ENCODE measurements at regions not wholly inside any gene's neighbourhood (a gene's known extent, or its start where the extent isn't known, plus 50 kb on each side); places are given as distances from the start of the nearest gene placed in this dataset.
A peak's percentile ranks its signal among the peaks of the same experiment; 100 is the strongest.

DNA sequence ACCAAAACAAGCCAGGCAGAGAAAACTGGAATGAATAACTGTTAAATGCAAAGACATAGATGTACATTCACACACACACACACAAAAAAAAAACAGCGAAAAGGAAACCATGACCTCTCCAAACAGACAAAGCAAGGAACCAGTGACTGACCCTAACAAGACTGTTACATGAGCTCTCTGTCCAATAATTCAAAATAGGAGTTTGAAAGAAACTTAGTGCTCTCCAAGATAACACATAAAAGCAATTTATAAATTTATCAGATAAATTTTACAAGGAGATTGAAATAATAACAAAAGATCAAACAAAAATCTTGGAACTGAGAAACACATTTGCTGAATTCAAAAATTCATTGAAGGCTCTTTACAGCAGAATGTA lies 423.5 kb upstream of the RGMB start:
- TF ChIP-seq, protein P1, sequence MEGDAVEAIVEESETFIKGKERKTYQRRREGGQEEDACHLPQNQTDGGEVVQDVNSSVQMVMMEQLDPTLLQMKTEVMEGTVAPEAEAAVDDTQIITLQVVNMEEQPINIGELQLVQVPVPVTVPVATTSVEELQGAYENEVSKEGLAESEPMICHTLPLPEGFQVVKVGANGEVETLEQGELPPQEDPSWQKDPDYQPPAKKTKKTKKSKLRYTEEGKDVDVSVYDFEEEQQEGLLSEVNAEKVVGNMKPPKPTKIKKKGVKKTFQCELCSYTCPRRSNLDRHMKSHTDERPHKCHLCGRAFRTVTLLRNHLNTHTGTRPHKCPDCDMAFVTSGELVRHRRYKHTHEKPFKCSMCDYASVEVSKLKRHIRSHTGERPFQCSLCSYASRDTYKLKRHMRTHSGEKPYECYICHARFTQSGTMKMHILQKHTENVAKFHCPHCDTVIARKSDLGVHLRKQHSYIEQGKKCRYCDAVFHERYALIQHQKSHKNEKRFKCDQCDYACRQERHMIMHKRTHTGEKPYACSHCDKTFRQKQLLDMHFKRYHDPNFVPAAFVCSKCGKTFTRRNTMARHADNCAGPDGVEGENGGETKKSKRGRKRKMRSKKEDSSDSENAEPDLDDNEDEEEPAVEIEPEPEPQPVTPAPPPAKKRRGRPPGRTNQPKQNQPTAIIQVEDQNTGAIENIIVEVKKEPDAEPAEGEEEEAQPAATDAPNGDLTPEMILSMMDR (IDR thresholded peaks at IDR 0.05; ENCODE audit: insufficient read depth, low read depth, low read length) = no peak
- no peak for TF ChIP-seq EZH2 (IDR thresholded peaks at IDR 0.05; ENCODE audit: insufficient read depth, low read length)
- no peak overlapping the region for H2AFZ ChIP-seq (ENCODE audit: low read depth, low read length)
- H3K4me1 Mint-ChIP-seq (ENCODE audit: low read depth, unreplicated experiment) = peaks cover 3% of the 10 kb centered on the region
- no peak for FAIRE-seq
- H3K79me2 ChIP-seq (ENCODE audit: insufficient read depth, low read length) = no peaks in the 10 kb centered on the region
- peaks cover 4% of the 10 kb centered on the region for H3K36me3 Mint-ChIP-seq (ENCODE audit: low read depth, unreplicated experiment)
- no peak overlapping the region for H3K9ac ChIP-seq (ENCODE audit: low read length)
- no peaks in the 10 kb centered on the region for H3K9me3 ChIP-seq (ENCODE audit: insufficient read depth, low read depth, low read length)
- DNase-seq (ENCODE audit: low read depth) = no peak
- no peaks in the 10 kb centered on the region for H3K27me3 ChIP-seq (ENCODE audit: insufficient read depth, low read length)
- no peaks in the 10 kb centered on the region for H3K4me1 ChIP-seq (ENCODE audit: insufficient read depth, low read length)
- H4K20me1 ChIP-seq (ENCODE audit: insufficient read depth, low read length) = no peaks in the 10 kb centered on the region
- no peaks in the 10 kb centered on the region for H3K36me3 ChIP-seq (ENCODE audit: insufficient read depth, low read length)
- H3K4me2 ChIP-seq (ENCODE audit: low read length) = no peak overlapping the region
- H3K27ac ChIP-seq (ENCODE audit: low read depth, low read length) = no peak overlapping the region
- H3K27ac Mint-ChIP-seq (ENCODE audit: unreplicated experiment) = peak overlapping the region; percentile 96
- no peak overlapping the region for H3K4me3 Mint-ChIP-seq (ENCODE audit: unreplicated experiment)
- H3K27me3 Mint-ChIP-seq (ENCODE audit: low read depth, unreplicated experiment) = no peaks in the 10 kb centered on the region
- no peak overlapping the region for H3K4me3 ChIP-seq (ENCODE audit: insufficient read depth, low read depth, low read length)
- peaks cover 16% of the 10 kb centered on the region for H3K9me3 Mint-ChIP-seq (ENCODE audit: unreplicated experiment)

DNA sequence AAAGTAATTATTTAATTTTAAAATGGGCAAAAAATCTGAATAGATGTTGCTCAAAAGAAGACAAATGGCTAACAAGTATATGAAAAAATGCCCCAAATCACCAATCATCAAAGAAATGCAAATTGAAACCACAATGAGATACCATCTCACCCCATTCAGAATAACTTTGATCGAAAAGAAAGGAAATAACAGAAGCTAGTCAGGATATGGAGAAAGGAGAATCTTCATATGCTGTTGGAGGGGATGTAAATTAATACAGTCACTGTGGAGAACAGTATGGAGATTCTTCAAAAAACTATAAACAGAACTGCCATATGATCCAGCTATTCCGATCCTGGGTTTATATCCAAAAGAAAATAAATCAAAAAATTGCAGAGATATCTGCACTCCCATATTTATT lies 418.5 kb upstream of the RGMB start:
- H3K27ac Mint-ChIP-seq (ENCODE audit: unreplicated experiment) = no peak overlapping the region
- H3K36me3 Mint-ChIP-seq (ENCODE audit: low read depth, unreplicated experiment) = no peaks in the 10 kb centered on the region
- Histone ChIP-seq H3K36me3 (ENCODE audit: insufficient read depth, low read length) (no peaks in the 10 kb centered on the region), H3K4me2 (ENCODE audit: low read length) (no peak overlapping the region), H3K27me3 (ENCODE audit: insufficient read depth, low read length) (no peaks in the 10 kb centered on the region), H3K79me2 (ENCODE audit: insufficient read depth, low read length) (no peaks in the 10 kb centered on the region), H3K4me3 (ENCODE audit: insufficient read depth, low read depth, low read length) (no peak overlapping the region), H4K20me1 (ENCODE audit: insufficient read depth, low read length) (no peaks in the 10 kb centered on the region), H3K4me1 (ENCODE audit: insufficient read depth, low read length) (no peaks in the 10 kb centered on the region), H3K27ac (ENCODE audit: low read depth, low read length) (no peak overlapping the region), H3K9me3 (ENCODE audit: insufficient read depth, low read depth, low read length) (no peaks in the 10 kb centered on the region), H2AFZ (ENCODE audit: low read depth, low read length) (no peak overlapping the region), H3K9ac (ENCODE audit: low read length) (no peak overlapping the region)
- peaks cover 11% of the 10 kb centered on the region for H3K9me3 Mint-ChIP-seq (ENCODE audit: unreplicated experiment)
- no peaks in the 10 kb centered on the region for H3K4me1 Mint-ChIP-seq (ENCODE audit: low read depth, unreplicated experiment)
- H3K27me3 Mint-ChIP-seq (ENCODE audit: low read depth, unreplicated experiment) = no peaks in the 10 kb centered on the region
- no peak for DNase-seq (ENCODE audit: low read depth)
- FAIRE-seq = no peak
- H3K4me3 Mint-ChIP-seq (ENCODE audit: unreplicated experiment) = no peak overlapping the region
- TF ChIP-seq EZH2 (IDR thresholded peaks at IDR 0.05; ENCODE audit: insufficient read depth, low read length) = no peak
- TF ChIP-seq, protein P1 (IDR thresholded peaks at IDR 0.05; ENCODE audit: insufficient read depth, low read depth, low read length) = no peak

DNA sequence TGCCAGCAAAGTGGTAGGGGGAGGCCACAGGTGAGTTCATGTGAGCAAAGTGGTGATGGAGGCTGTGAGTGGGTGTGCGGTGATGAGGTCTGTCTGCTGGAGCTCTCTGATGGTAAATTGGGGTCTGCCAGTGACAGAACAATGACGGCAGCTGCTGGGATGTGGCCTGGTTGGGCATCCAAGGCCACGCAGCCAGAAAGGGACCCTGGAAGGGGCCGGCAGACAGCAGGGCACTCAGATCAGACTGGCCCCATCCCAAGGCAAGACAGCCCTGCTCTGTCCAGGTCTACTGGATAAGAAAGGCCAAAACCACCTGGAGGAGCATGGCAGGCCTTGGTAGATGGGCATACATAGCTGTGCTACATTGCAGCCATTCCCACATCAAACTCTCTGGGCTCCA lies 412.9 kb upstream of the RGMB start:
- peaks cover 3% of the 10 kb centered on the region for H3K9me3 ChIP-seq (ENCODE audit: insufficient read depth, low read depth, low read length)
- H3K4me2 ChIP-seq (ENCODE audit: low read length) = no peak overlapping the region
- H3K4me3 ChIP-seq (ENCODE audit: insufficient read depth, low read depth, low read length) = no peak overlapping the region
- H2AFZ ChIP-seq (ENCODE audit: low read depth, low read length) = no peak overlapping the region
- DNase-seq (ENCODE audit: low read depth) = no peak
- no peak for FAIRE-seq
- H3K36me3 Mint-ChIP-seq (ENCODE audit: low read depth, unreplicated experiment) = peaks cover 1% of the 10 kb centered on the region
- no peaks in the 10 kb centered on the region for H3K27me3 Mint-ChIP-seq (ENCODE audit: low read depth, unreplicated experiment)
- no peaks in the 10 kb centered on the region for H3K79me2 ChIP-seq (ENCODE audit: insufficient read depth, low read length)
- H3K36me3 ChIP-seq (ENCODE audit: insufficient read depth, low read length) = no peaks in the 10 kb centered on the region
- peaks cover 5% of the 10 kb centered on the region for H3K9me3 Mint-ChIP-seq (ENCODE audit: unreplicated experiment)
- no peaks in the 10 kb centered on the region for H3K4me1 Mint-ChIP-seq (ENCODE audit: low read depth, unreplicated experiment)
- H3K4me1 ChIP-seq (ENCODE audit: insufficient read depth, low read length) = no peaks in the 10 kb centered on the region
- H3K27ac Mint-ChIP-seq (ENCODE audit: unreplicated experiment) = no peak overlapping the region
- H3K27me3 ChIP-seq (ENCODE audit: insufficient read depth, low read length) = no peaks in the 10 kb centered on the region
- H4K20me1 ChIP-seq (ENCODE audit: insufficient read depth, low read length) = no peaks in the 10 kb centered on the region
- no peak overlapping the region for H3K4me3 Mint-ChIP-seq (ENCODE audit: unreplicated experiment)
- H3K27ac ChIP-seq (ENCODE audit: low read depth, low read length) = no peak overlapping the region
- TF ChIP-seq, protein P1 (IDR thresholded peaks at IDR 0.05; ENCODE audit: insufficient read depth, low read depth, low read length) = no peak
- TF ChIP-seq EZH2 (IDR thresholded peaks at IDR 0.05; ENCODE audit: insufficient read depth, low read length) = no peak
- H3K9ac ChIP-seq (ENCODE audit: low read length) = no peak overlapping the region
